22Rv1 (cell line): ENCODE measurements at regions not wholly inside any gene's neighbourhood (a gene's known extent, or its start where the extent isn't known, plus 50 kb on each side); places are given as distances from the start of the nearest gene placed in this dataset.

Experiments
- ZFX ChIP-seq: fragments of 450-650 bp; IDR thresholded peaks from 2 replicates; pipeline ENCODE4 v1.6.1; 2017; ENCODE audit warnings: antibody characterized with exemption, borderline replicate concordance
- TF ChIP-seq, protein P1 (sequence below): fragments of 450-650 bp; IDR thresholded peaks from 2 replicates; pipeline ENCODE4 v1.5.1; 2017; ENCODE audit warnings: mild to moderate bottlenecking

DNA sequence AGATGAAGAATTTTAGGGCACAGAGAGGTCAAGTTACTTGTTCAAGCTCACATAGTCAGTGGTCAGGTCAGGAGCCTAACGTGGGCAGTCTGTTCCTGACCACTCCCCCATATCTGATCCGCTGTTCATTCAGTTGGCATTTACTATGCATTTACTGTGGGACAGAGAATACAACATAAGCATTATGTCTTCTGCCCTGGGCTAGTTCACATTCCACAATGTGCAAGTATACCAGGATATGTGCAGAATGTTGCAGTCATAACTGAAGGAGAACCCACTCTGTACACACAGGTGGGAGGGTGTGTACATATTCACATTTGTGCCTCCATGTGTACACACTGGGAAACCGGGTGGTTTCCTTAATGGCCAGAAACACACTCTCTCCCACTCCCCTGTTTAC lies 309.6 kb downstream of the PRDM2 start:
- TF ChIP-seq, protein P1, sequence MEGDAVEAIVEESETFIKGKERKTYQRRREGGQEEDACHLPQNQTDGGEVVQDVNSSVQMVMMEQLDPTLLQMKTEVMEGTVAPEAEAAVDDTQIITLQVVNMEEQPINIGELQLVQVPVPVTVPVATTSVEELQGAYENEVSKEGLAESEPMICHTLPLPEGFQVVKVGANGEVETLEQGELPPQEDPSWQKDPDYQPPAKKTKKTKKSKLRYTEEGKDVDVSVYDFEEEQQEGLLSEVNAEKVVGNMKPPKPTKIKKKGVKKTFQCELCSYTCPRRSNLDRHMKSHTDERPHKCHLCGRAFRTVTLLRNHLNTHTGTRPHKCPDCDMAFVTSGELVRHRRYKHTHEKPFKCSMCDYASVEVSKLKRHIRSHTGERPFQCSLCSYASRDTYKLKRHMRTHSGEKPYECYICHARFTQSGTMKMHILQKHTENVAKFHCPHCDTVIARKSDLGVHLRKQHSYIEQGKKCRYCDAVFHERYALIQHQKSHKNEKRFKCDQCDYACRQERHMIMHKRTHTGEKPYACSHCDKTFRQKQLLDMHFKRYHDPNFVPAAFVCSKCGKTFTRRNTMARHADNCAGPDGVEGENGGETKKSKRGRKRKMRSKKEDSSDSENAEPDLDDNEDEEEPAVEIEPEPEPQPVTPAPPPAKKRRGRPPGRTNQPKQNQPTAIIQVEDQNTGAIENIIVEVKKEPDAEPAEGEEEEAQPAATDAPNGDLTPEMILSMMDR: no peak
- no peak for TF ChIP-seq ZFX
